Endothelial cell of umbilical vein (primary cell): ENCODE measurements at regions not wholly inside any gene's neighbourhood (a gene's known extent, or its start where the extent isn't known, plus 50 kb on each side); places are given as distances from the start of the nearest gene placed in this dataset.

Experiments
- BruUV-seq: library from RNA; stranded (reverse); fragments of 400-500 nt; replicated peaks from 2 replicates; lab custom pipeline; 2021; lab: Mats Ljungman, UMichigan
- CTCF ChIA-PET: fragments of 300-600, 350-600 bp; sonication (Branson Sonifier 250); formaldehyde crosslinking; loops from one replicate; lab custom pipeline; 2021; ENCODE audit warnings: antibody characterized with exemption, inconsistent platforms; lab: Charles Lee
- POLR2A ChIA-PET: fragments of 300-600, 350-600 bp; sonication (Branson Sonifier 250); formaldehyde crosslinking; loops from one replicate; lab custom pipeline; 2021; ENCODE audit warnings: antibody characterized with exemption, inconsistent platforms; lab: Charles Lee
- DNase-seq: peaks from one replicate; pipeline ENCODE4 v3.0.0-alpha.2; 2011; ENCODE audit warnings: low read depth, low spot score
- FAIRE-seq: peaks from 2 replicates; lab custom pipeline; 2011; peaks lifted over from hg19 to GRCh38; lab: Jason Lieb, UNC
- H2AFZ ChIP-seq: 2 replicates; pipeline ENCODE4 v1.6.0; 2012; ENCODE audit warnings: low read depth, low read length, control low read depth, inconsistent platforms
- H3K27ac ChIP-seq: 2 replicates; pipeline ENCODE4 v1.5.1; 2011; ENCODE audit warnings: low read depth, mild to moderate bottlenecking, control low read depth, low read length, moderate library complexity; ENCODE audit not compliant: insufficient read depth
- H3K27me3 ChIP-seq, 2 experiments: 2 replicates each; pipeline versions ENCODE4 v1.6.0 to v1.6.1; 2011; ENCODE audit warnings: low read length in 2 of 2, mixed read lengths in 1 of 2; ENCODE audit not compliant: control insufficient read depth in 2 of 2, insufficient read depth in 2 of 2
- H3K36me3 ChIP-seq, 2 experiments: 2 replicates in 1 of 2; 3 replicates in 1 of 2; pipeline ENCODE4 v1.5.1; 2011; ENCODE audit warnings: low read length in 2 of 2, mild to moderate bottlenecking in 1 of 2, moderate library complexity in 1 of 2; ENCODE audit not compliant: control insufficient read depth in 2 of 2, insufficient read depth in 2 of 2; ENCODE audit errors: extremely low read depth in 1 of 2
- H3K4me1 ChIP-seq: 3 replicates; pipeline ENCODE4 v1.5.1; 2011; ENCODE audit warnings: mild to moderate bottlenecking, low read length; ENCODE audit not compliant: control insufficient read depth, insufficient read depth; ENCODE audit errors: extremely low read depth
- H3K4me2 ChIP-seq: 2 replicates; pipeline ENCODE4 v1.6.1; 2011; ENCODE audit warnings: low read length, control low read depth, mixed read lengths; ENCODE audit not compliant: insufficient read depth
- H3K4me3 ChIP-seq, 3 experiments: fragments of 200-600 bp in 1 of 3; sonication (generic), shearing (Covaris generic) in 1 of 3; replicated peaks in 1 of 3; 2 replicates each; pipeline ENCODE4 v1.5.1; 2011 to 2016; ENCODE audit warnings: control low read depth in 3 of 3, low read length in 3 of 3, mild to moderate bottlenecking in 2 of 3, inconsistent platforms in 1 of 3, low read depth in 1 of 3, moderate library complexity in 1 of 3; ENCODE audit not compliant: insufficient read depth in 1 of 3
- H3K79me2 ChIP-seq: 2 replicates; pipeline ENCODE4 v1.6.0; 2012; ENCODE audit warnings: low read length, inconsistent platforms; ENCODE audit not compliant: control insufficient read depth, insufficient read depth
- H3K9ac ChIP-seq: replicated peaks from 2 replicates; pipeline ENCODE3; 2011; ENCODE audit warnings: low read length, control low read depth; ENCODE audit not compliant: insufficient read depth; ENCODE audit errors: extremely low read depth
- H3K9me1 ChIP-seq: replicated peaks from 3 replicates; pipeline ENCODE4 v1.6.0; 2011; ENCODE audit warnings: mild to moderate bottlenecking, low read length; ENCODE audit not compliant: control insufficient read depth, insufficient read depth; ENCODE audit errors: extremely low read depth
- H3K9me3 ChIP-seq: replicated peaks from 2 replicates; pipeline ENCODE4 v1.5.1; 2012; ENCODE audit warnings: low read length, inconsistent platforms; ENCODE audit not compliant: control insufficient read depth, insufficient read depth
- H4K20me1 ChIP-seq: replicated peaks from 2 replicates; pipeline ENCODE3; 2011; ENCODE audit warnings: mild to moderate bottlenecking, low read length; ENCODE audit not compliant: control insufficient read depth, insufficient read depth; ENCODE audit errors: extremely low read depth
- EZH2 ChIP-seq: IDR thresholded peaks from 2 replicates; pipeline ENCODE4 v1.6.1; 2012; ENCODE audit warnings: borderline replicate concordance, low read depth, mild to moderate bottlenecking, moderate library complexity, low read length, inconsistent platforms; ENCODE audit not compliant: severe bottlenecking
- FOS ChIP-seq: IDR thresholded peaks from 2 replicates; pipeline ENCODE4 v1.6.1; 2011; ENCODE audit warnings: mild to moderate bottlenecking, low read length, moderate library complexity, borderline replicate concordance; ENCODE audit not compliant: insufficient read depth
- GATA2 ChIP-seq: IDR thresholded peaks from 2 replicates; pipeline ENCODE4 v1.7.0; 2011; ENCODE audit warnings: low read depth, mild to moderate bottlenecking, moderate library complexity, mixed read lengths, low read length; ENCODE audit not compliant: insufficient read length, insufficient read depth
- JUN ChIP-seq: IDR thresholded peaks from 2 replicates; pipeline ENCODE4 v1.6.1; 2011; ENCODE audit warnings: borderline replicate concordance, low read depth; ENCODE audit not compliant: insufficient read length, insufficient read depth
- MYC ChIP-seq: IDR thresholded peaks from one replicate; pipeline ENCODE4 v1.6.1; 2011; ENCODE audit warnings: mild to moderate bottlenecking, low read depth, low read length
- POLR2A ChIP-seq: IDR thresholded peaks from 2 replicates; pipeline ENCODE4 v1.6.1; 2012; ENCODE audit warnings: low read depth, mild to moderate bottlenecking, control low read depth, low read length
- POLR2AphosphoS5 ChIP-seq: IDR thresholded peaks from 2 replicates; pipeline ENCODE4 v1.6.1; 2012; ENCODE audit warnings: low read depth, mild to moderate bottlenecking, control low read depth, low read length, moderate library complexity; ENCODE audit not compliant: insufficient read depth
- dilution Hi-C: fragments of 300-500 bp; cut with MboI; formaldehyde crosslinking; loops from one replicate; pipeline ENCODE4 v1.15.0; 2019; ENCODE audit warnings: low sequenced_read_pairs; ENCODE audit not compliant: extremely low pct_ligation_motif_present
- intact Hi-C: fragments of 100-400 bp; cut with micrococcal nuclease; formaldehyde crosslinking; loops from one replicate; pipeline ENCODE4 v1.10.0; 2022
- TF ChIP-seq, protein P1 (sequence below), 2 donors: IDR thresholded peaks; 1 replicate in 1 of 2; 2 replicates in 1 of 2; pipeline ENCODE4 v1.5.1; 2011; ENCODE audit warnings: low read length in 2 of 2, mild to moderate bottlenecking in 2 of 2, moderate library complexity in 2 of 2, control low read depth in 1 of 2, inconsistent platforms in 1 of 2, low read depth in 1 of 2; ENCODE audit not compliant: insufficient read depth in 1 of 2; ENCODE audit errors: extremely low read depth in 1 of 2
- TF ChIP-seq, protein P2 (sequence below): IDR thresholded peaks from 2 replicates; pipeline ENCODE4 v1.6.1; 2011; ENCODE audit not compliant: insufficient read depth, insufficient read length

DNA sequence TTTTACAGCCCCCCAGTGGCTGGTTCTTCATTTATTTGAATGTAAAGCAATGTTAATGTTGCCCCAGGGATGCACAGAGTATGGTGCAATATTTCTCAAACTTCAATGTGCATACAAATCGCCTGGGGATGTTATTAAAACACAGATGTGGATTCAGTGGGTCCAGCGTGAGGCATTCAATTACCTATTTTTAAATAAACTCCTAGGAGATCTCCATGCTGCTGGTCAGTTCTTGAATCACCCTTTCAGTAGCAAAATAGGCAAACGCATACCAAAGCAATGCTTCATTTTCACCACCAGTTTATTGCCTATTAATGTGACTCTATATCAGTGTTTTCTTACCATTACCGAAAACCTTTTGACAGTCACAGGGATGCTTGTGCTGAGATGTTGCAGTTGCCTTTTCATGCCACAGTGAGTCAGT lies 530.7 kb downstream of the CBLN2 start:
- H2AFZ ChIP-seq = no peak overlapping the region
- ChIA-PET POLR2A (no interaction called here), CTCF (no interaction called here)
- BruUV-seq = no TSS peak
- H3K9ac ChIP-seq = no peak overlapping the region
- no peak for FAIRE-seq
- H3K9me1 ChIP-seq = no peaks in the 10 kb centered on the region
- no peaks in the 10 kb centered on the region for H3K27me3 ChIP-seq
- H3K4me1 ChIP-seq = no peaks in the 10 kb centered on the region
- no peak for DNase-seq
- H4K20me1 ChIP-seq = no peaks in the 10 kb centered on the region
- no peak overlapping the region for H3K4me3 ChIP-seq
- H3K27ac ChIP-seq = no peak overlapping the region
- H3K36me3 ChIP-seq = no peaks in the 10 kb centered on the region
- dilution Hi-C loops = no loop called here
- intact Hi-C loops = no loop called here
- H3K4me2 ChIP-seq = no peak overlapping the region
- no peak for TF ChIP-seq EZH2
- TF ChIP-seq POLR2AphosphoS5 = no peak
- no peak for TF ChIP-seq JUN
- TF ChIP-seq POLR2A = no peak
- TF ChIP-seq, protein P1, sequence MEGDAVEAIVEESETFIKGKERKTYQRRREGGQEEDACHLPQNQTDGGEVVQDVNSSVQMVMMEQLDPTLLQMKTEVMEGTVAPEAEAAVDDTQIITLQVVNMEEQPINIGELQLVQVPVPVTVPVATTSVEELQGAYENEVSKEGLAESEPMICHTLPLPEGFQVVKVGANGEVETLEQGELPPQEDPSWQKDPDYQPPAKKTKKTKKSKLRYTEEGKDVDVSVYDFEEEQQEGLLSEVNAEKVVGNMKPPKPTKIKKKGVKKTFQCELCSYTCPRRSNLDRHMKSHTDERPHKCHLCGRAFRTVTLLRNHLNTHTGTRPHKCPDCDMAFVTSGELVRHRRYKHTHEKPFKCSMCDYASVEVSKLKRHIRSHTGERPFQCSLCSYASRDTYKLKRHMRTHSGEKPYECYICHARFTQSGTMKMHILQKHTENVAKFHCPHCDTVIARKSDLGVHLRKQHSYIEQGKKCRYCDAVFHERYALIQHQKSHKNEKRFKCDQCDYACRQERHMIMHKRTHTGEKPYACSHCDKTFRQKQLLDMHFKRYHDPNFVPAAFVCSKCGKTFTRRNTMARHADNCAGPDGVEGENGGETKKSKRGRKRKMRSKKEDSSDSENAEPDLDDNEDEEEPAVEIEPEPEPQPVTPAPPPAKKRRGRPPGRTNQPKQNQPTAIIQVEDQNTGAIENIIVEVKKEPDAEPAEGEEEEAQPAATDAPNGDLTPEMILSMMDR (IDR thresholded peaks at IDR 0.05; ENCODE audit: extremely low read depth in 1 of 2, insufficient read depth in 1 of 2, low read depth in 1 of 2, low read length in 2 of 2) = no peak
- TF ChIP-seq FOS = no peak
- TF ChIP-seq GATA2 = no peak
- TF ChIP-seq, protein P2, sequence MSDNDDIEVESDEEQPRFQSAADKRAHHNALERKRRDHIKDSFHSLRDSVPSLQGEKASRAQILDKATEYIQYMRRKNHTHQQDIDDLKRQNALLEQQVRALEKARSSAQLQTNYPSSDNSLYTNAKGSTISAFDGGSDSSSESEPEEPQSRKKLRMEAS = no peak
- no peak for TF ChIP-seq MYC
- H3K79me2 ChIP-seq = no peaks in the 10 kb centered on the region
- no peaks in the 10 kb centered on the region for H3K9me3 ChIP-seq
